Activated naive CD8-positive, alpha-beta T cell treated with anti-CD3 and anti-CD28 coated beads, Interleukin-2, amount 50 U/mL, for 24 hours (primary cell): ENCODE measurements at regions not wholly inside any gene's neighbourhood (a gene's known extent, or its start where the extent isn't known, plus 50 kb on each side); places are given as distances from the start of the nearest gene placed in this dataset.
"Not testable (repeated sequence)": the region's sequence is repeated elsewhere in the genome, so short reads cannot be mapped to it uniquely, and the experiment has no call there.

Experiments
- ATAC-seq: fragments of 150-1000 bp; cut with Tn5 transposase; one replicate; pipeline ENCODE4 v1.10.0; 2021
- DNase-seq: peaks from one replicate; pipeline ENCODE4 v3.0.0; 2021
- H3K27ac Mint-ChIP-seq: one replicate; pipeline ENCODE4 v1.8.0; 2021; ENCODE audit warnings: mild to moderate bottlenecking, mixed read lengths
- H3K27me3 Mint-ChIP-seq: one replicate; pipeline ENCODE4 v1.8.0; 2021; ENCODE audit warnings: mixed read lengths
- H3K36me3 Mint-ChIP-seq: one replicate; pipeline ENCODE4 v1.8.0; 2021; ENCODE audit warnings: low read depth, mixed read lengths
- H3K4me1 Mint-ChIP-seq: one replicate; pipeline ENCODE4 v1.8.0; 2021; ENCODE audit warnings: mixed read lengths
- H3K4me3 Mint-ChIP-seq: one replicate; pipeline ENCODE4 v1.8.0; 2021; ENCODE audit warnings: mild to moderate bottlenecking, moderate library complexity, mixed read lengths
- H3K9me3 Mint-ChIP-seq: one replicate; pipeline ENCODE4 v1.8.0; 2021; ENCODE audit warnings: mixed read lengths

DNA sequence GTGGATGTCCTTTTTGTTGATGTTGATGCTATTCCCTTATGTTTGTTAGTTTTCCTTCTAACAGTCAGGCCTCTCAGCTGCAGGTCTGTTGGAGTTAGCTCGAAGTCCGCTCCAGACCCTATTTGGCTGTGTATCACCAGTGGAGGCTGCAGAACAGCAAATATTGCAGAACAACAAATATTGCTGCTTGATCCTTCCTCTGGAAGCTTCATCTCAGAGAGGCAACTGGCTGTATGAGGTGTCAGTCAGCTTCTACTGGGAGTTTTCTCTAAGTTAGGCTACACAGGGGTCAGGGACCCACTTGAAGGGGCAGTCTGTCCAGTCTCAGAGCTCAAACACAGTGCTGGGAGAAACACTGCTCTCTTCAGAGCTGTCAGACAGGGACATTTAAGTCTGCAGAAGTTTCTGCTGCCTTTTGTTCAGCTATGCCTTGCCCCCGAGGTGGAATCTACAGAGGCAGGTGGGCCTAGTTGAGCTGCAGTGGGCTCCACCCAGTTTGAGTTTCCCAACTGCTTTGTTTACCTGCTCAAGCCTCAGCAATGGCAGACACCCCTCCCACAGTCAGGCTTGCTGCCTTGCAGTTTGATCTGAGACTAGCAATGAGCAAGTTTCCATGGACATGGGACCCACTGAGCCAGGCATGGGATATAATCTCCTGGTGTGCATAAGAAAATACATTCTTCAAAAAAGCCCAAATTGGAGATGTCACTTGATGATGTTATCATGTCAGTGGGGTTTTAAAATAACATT lies 99.5 kb downstream of the KDM5D start:
- H3K27ac Mint-ChIP-seq, result no peak overlapping the region
- no peaks in the 10 kb centered on the region for H3K4me1 Mint-ChIP-seq
- peaks cover 3% of the 10 kb centered on the region for H3K9me3 Mint-ChIP-seq
- ATAC-seq (no peak), DNase-seq (no peak)
- H3K4me3 Mint-ChIP-seq, result no peak overlapping the region
- no peaks in the 10 kb centered on the region for H3K27me3 Mint-ChIP-seq
- H3K36me3 Mint-ChIP-seq, result no peaks in the 10 kb centered on the region

DNA sequence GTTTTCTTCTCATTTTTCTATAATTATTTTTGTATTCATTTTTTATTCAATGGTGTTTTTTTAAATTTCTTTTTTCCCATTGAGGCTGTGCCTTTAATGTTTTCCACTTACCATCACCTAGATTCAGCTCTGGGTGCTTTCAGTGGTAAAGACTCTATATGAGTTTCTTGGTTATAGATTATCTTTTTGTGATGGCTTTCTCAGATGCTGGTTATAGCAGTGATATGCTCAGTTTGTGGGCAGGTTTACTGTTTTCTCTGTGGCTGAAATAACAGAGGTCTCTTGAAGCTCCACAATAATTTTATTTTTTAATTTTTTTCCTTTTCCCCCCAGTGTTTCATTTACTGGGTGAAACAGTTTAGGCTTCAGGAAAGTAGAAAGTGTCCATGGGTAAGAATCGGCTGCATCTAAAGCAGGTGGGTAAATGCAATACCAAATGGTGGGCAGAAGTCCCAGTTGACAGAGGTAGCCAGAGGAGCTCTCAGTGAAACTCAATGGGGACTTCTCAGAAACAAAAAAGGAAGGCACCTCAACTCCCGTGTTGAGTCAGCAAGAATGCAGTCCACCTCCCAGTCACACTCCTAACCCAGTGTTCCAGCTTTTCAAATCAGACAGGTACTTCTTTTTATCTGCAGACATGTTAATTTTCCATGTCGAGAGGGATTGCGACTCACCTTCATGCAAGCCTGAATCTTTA lies 106.7 kb downstream of the KDM5D start:
- Mint-ChIP-seq H3K9me3 (peaks cover 7% of the 10 kb centered on the region), H3K36me3 (no peaks in the 10 kb centered on the region), H3K27ac (no peak overlapping the region), H3K4me1 (no peaks in the 10 kb centered on the region), H3K27me3 (no peaks in the 10 kb centered on the region), H3K4me3 (no peak overlapping the region)
- DNase-seq (no peak), ATAC-seq (no peak)

DNA sequence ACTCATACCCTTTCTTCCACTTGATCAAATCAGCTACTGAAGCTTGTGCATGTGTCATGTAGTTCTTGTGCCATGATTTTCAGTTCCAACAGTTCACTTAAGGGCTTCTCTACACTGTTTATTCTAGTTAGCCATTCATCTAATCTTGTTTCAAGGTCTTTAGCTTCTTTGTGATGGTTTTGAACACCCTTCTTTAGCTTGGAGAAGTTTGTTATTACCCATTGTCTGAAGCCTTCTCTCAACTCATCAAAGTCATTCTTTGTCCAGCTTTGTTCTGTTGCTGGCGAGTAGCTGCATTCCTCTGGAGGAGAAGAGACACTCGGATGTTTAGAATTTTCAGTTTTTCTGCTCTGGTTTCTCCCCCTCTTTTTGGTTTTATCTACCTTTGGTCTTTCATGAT lies 115.6 kb downstream of the KDM5D start:
- Mint-ChIP-seq H3K9me3 (no peaks in the 10 kb centered on the region), H3K4me1 (no peaks in the 10 kb centered on the region), H3K4me3 (no peak overlapping the region), H3K36me3 (no peaks in the 10 kb centered on the region), H3K27ac (no peak overlapping the region), H3K27me3 (no peaks in the 10 kb centered on the region)
- ATAC-seq, result no peak
- DNase-seq, result no peak

DNA sequence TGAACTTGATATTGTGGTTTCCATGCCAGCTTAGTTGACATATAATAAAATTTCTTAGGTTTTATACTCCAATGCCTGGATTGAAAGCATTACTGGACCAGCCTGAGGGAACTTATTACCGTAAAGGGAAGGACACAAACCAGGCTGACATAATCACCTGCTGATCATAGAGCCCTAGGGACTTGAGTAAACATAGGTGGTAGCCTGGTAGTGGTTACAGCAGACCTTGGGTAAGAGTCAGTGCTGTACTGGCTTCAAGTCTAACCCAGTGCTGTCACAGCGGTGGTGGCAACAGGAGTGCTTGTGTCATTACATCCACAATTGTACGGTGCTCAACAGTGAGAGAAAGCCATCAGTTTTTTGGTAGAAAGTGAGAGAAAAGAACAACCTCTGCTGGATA lies 122.1 kb downstream of the KDM5D start:
- H3K27me3 Mint-ChIP-seq, result no peaks in the 10 kb centered on the region
- H3K4me1 Mint-ChIP-seq, result no peaks in the 10 kb centered on the region
- DNase-seq (no peak), ATAC-seq (no peak)
- no peaks in the 10 kb centered on the region for H3K9me3 Mint-ChIP-seq
- H3K4me3 Mint-ChIP-seq, result no peak overlapping the region
- no peak overlapping the region for H3K27ac Mint-ChIP-seq
- H3K36me3 Mint-ChIP-seq, result no peaks in the 10 kb centered on the region

DNA sequence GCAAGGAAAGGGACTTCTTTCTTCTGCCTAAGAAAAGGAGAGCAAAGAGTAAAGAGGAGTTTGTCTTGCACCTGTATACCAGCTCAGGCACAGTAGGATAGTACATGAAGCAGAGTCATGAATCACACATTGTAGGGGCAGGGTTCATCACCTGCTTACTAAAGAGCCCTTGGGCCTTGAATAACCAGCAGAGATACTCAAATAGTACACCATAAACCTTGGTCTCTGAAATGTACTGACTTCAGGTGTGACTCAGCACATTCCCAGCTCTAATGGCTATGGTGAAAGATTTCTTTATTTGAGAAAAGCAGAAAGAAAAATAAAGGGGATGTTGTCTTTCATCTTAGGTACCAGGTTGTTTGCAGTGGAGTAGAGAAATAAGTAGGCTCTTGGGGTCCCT lies 122.8 kb downstream of the KDM5D start:
- DNase-seq (no peak), ATAC-seq (no peak)
- no peaks in the 10 kb centered on the region for H3K36me3 Mint-ChIP-seq
- no peak overlapping the region for H3K27ac Mint-ChIP-seq
- no peak overlapping the region for H3K4me3 Mint-ChIP-seq
- H3K4me1 Mint-ChIP-seq, result no peaks in the 10 kb centered on the region
- H3K27me3 Mint-ChIP-seq, result no peaks in the 10 kb centered on the region
- no peaks in the 10 kb centered on the region for H3K9me3 Mint-ChIP-seq

DNA sequence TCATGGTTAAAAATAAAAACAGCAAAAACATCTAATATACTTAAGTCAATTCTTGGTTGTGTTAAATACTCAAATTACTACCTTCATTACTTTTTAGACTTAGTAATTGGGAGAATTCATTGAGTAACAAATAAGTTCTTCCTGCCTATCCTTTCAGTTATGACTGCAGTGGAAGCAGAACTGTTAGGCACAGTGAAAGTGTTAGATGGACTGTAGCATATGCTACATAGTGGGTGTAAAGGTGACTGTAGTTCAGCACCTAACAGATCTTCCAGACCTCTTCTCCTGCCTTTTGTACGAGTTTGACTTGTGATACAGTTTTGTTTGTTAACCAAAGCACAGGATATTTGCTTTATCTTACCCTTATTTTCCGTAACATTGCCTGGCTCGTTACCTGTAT lies 143.4 kb downstream of the KDM5D start:
- H3K27me3 Mint-ChIP-seq, result no peaks in the 10 kb centered on the region
- H3K27ac Mint-ChIP-seq, result no peak overlapping the region
- H3K4me3 Mint-ChIP-seq, result no peak overlapping the region
- no peaks in the 10 kb centered on the region for H3K9me3 Mint-ChIP-seq
- H3K4me1 Mint-ChIP-seq, result peaks cover 7% of the 10 kb centered on the region
- DNase-seq (no peak), ATAC-seq (no peak)
- peaks cover 20% of the 10 kb centered on the region for H3K36me3 Mint-ChIP-seq

DNA sequence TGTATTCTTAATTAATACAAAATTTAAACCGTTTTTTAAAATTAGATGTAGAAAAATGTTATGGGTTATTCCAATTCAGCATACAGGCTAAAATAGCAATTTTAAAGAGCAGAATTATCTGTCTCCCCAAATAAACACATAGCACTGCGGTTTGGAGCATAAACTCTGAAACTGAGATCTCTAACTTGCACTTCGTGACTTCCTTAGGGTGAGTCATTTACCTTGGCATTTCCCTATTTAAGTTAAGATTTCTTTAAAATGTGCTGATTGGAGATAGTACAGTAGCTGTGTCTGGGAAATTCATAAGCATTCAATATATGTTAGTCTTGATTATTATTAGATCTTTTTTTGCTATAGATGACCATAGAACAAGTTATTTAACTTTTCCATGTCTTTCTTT lies 143.8 kb downstream of the KDM5D start:
- Mint-ChIP-seq H3K27me3 (no peaks in the 10 kb centered on the region), H3K27ac (no peak overlapping the region), H3K4me3 (no peak overlapping the region), H3K9me3 (no peaks in the 10 kb centered on the region), H3K36me3 (peaks cover 22% of the 10 kb centered on the region), H3K4me1 (peaks cover 7% of the 10 kb centered on the region)
- DNase-seq, result no peak
- no peak for ATAC-seq

DNA sequence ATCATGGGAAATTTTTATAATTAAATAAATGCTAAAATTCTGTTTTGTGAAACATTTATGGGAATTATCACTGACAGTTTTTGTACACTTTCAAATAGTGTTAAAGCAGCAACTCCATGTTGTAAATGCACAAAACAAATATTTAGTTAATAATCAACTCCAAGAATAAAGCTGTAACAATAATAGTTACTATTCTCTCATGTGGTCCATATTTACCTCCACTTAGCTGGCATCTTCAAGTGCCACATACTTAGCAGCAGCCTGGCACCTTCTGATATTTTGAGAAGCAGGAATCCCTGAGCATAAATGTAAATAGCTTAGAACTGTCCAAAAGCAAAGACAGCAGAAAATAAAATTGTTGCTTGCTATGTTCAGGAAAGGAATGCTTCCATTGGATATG lies 154.3 kb downstream of the KDM5D start:
- no peak overlapping the region for H3K27ac Mint-ChIP-seq

DNA sequence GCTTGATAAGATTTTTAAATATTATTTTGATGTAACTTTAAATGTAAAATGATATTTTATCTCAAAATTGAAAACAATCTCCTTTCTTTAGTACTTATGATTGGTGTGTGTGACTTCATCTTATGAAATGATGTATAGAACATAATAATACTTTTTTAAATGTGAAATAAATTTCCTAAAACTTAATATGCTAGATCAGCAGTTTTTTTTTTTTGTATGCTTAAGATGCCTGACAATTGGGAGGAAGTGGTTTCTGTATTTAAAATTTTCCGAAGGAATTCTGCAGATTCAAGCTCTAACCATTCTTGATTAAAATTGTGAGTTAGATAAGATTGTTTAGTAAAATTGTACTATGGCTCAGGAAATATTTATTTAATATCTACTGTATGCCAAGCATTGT lies 154.9 kb downstream of the KDM5D start:
- Mint-ChIP-seq H3K4me3 (no peak overlapping the region), H3K27me3 (no peaks in the 10 kb centered on the region), H3K27ac (no peak overlapping the region), H3K36me3 (peaks cover 30% of the 10 kb centered on the region), H3K9me3 (no peaks in the 10 kb centered on the region), H3K4me1 (peaks cover 10% of the 10 kb centered on the region)
- ATAC-seq, result no peak
- DNase-seq, result no peak

More for the DNA sequence above, 154.3 kb downstream of the KDM5D start:
- Mint-ChIP-seq H3K4me1 (peaks cover 5% of the 10 kb centered on the region), H3K36me3 (peaks cover 25% of the 10 kb centered on the region), H3K27me3 (no peaks in the 10 kb centered on the region), H3K4me3 (no peak overlapping the region), H3K9me3 (no peaks in the 10 kb centered on the region)
- no peak for DNase-seq
- ATAC-seq, result no peak

DNA sequence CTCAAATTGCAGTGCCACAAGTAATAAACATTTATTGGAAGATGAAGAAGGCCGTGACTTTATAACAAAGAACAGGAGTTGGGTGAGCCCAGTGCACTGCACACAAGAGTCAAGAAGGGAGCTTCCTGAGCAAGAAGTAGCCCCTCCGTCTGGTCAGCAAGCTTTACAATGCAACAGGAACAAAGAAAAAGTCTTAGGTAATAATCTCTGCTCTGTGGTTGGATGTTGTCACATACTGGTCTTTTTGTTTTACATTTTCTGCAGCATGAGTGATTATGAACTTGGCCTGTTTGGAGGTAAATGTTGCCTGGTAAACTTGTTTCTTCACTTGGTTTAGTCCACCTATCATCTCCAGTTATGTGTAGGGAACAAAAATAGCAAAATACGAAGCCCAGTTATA lies 157.2 kb downstream of the KDM5D start:
- DNase-seq (no peak), ATAC-seq (no peak)
- Mint-ChIP-seq H3K4me1 (peaks cover 22% of the 10 kb centered on the region), H3K36me3 (peaks cover 29% of the 10 kb centered on the region), H3K4me3 (no peak overlapping the region), H3K9me3 (no peaks in the 10 kb centered on the region), H3K27ac (no peak overlapping the region), H3K27me3 (no peaks in the 10 kb centered on the region)

DNA sequence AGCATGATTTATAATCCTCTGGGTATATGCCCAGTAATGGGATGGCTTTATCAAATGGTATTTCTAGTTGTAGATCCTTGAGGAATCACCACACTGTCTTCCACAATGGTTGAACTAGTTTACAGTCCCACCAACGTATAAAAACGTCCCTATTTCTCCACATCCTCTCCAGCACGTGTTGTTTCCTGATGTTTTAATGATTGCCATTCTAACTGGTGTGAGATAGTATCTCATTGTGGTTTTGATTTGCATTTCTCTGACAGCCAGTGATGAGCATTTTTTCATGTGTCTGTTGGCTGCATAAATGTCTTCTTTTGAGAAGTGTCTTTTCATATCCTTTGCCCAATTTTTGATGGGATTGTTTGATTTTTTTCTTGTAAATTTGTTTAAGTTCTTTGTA lies 163.5 kb downstream of the KDM5D start:
- not testable (repeated sequence) for H3K9me3 Mint-ChIP-seq, ATAC-seq, DNase-seq, H3K4me3 Mint-ChIP-seq, H3K27me3 Mint-ChIP-seq
- peaks cover 24% of the 10 kb centered on the region for H3K36me3 Mint-ChIP-seq
- H3K27ac Mint-ChIP-seq, result peak overlapping the region; percentile 14
- peaks cover 61% of the 10 kb centered on the region for H3K4me1 Mint-ChIP-seq

DNA sequence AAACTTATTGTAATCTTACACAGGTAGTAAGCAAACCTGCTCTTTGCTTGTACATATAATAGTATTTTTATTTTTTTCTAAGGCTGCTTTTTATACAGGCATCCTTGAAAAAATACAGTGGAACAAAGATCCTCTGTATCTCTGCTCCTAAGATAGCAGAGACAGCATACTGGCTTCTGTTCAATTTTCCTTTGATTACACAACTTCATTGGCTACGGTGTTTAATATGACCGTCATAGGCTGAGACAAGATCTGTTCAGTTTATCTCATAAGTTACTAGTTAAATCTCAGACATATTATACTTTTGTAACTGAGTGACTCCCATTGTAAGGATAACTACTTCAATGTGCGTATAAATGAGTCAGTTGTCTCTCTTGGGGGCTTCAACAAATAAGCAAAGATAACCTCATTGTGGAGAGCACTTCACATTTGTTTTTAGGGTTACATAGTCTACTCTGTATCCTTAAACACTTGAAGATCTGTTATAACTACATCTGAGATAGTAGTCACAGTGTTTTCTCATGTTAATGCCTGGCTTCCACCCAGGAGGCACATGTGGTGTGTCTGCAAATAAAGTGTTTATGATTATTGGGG lies 166.1 kb downstream of the KDM5D start:
- peaks cover 29% of the 10 kb centered on the region for H3K36me3 Mint-ChIP-seq
- no peak overlapping the region for H3K27ac Mint-ChIP-seq
- no peaks in the 10 kb centered on the region for H3K27me3 Mint-ChIP-seq
- H3K4me1 Mint-ChIP-seq, result peaks cover 60% of the 10 kb centered on the region
- no peak overlapping the region for H3K4me3 Mint-ChIP-seq
- ATAC-seq (no peak), DNase-seq (no peak)
- H3K9me3 Mint-ChIP-seq, result no peaks in the 10 kb centered on the region

DNA sequence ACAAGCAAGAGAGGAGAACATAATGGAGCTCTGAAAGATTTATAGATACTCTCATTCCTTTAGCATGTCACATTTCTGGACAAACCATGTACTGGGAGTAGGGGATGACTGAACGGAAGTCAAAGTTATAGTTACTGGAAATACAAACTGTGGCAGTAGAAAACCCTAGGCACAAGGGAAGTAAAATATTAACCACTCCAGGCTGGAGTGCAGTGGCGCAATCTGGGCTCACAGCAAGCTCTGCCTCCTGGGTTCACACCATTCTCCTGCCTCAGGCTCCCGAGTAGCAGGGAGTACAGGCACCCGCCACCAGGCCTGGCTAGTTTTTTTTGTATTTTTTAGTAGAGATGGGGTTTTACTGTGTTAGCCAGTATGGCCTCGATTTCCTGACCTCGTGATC lies 167.3 kb downstream of the KDM5D start:
- ATAC-seq (no peak), DNase-seq (no peak)
- peaks cover 65% of the 10 kb centered on the region for H3K4me1 Mint-ChIP-seq
- no peaks in the 10 kb centered on the region for H3K27me3 Mint-ChIP-seq
- no peaks in the 10 kb centered on the region for H3K9me3 Mint-ChIP-seq
- no peak overlapping the region for H3K27ac Mint-ChIP-seq
- H3K4me3 Mint-ChIP-seq, result no peak overlapping the region
- peaks cover 32% of the 10 kb centered on the region for H3K36me3 Mint-ChIP-seq

DNA sequence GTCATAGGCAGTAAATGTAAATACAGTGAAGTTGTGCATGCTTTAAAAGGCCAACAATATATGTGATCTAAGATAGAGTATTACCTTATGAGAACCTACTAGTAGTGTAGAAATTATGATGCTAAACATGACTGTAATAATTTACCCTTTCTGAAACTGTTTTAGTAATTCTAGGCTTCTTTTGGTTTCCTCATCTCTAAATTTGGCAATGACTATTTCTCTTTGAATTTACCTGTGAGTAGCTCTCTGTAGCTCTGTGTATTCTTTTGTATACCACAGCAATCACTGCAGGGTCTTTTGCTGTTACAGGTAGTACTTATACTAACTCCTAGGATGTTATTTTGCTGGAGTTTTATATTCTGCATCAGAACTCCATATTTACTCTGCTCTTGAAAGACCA lies 169.6 kb downstream of the KDM5D start:
- H3K4me3 Mint-ChIP-seq, result no peak overlapping the region
- H3K9me3 Mint-ChIP-seq, result no peaks in the 10 kb centered on the region
- H3K36me3 Mint-ChIP-seq, result peaks cover 30% of the 10 kb centered on the region
- H3K4me1 Mint-ChIP-seq, result peaks cover 68% of the 10 kb centered on the region
- DNase-seq, result no peak
- no peak overlapping the region for H3K27ac Mint-ChIP-seq
- ATAC-seq, result no peak
- no peaks in the 10 kb centered on the region for H3K27me3 Mint-ChIP-seq

DNA sequence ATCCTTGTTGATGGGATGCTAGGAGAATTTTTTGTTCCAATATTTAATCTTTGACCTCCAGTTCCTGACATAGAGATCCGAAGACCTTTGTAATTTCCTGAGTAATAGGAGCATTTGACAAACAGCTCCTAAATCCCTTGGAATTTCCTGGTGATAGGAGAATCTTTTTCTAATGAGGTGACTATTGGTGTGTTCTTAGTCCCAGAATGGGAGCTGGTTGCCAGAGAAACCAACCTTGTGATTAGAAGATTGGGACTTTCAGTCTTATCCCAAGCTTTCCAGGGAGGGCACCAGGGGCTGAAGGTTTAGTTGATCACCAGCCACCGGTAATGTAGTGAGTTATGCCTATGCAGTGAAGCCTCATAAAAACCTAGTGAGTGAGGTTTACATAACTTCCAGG lies 170.9 kb downstream of the KDM5D start:
- Mint-ChIP-seq H3K27ac (no peak overlapping the region), H3K36me3 (peaks cover 31% of the 10 kb centered on the region), H3K4me1 (peaks cover 60% of the 10 kb centered on the region), H3K9me3 (no peaks in the 10 kb centered on the region), H3K27me3 (no peaks in the 10 kb centered on the region), H3K4me3 (no peak overlapping the region)
- no peak for ATAC-seq
- DNase-seq, result no peak
